ENCODE measurements at regions not wholly inside any gene's neighbourhood (a gene's known extent, or its start where the extent isn't known, plus 50 kb on each side); places are given as distances from the start of the nearest gene placed in this dataset.

- Histone ChIP-seq H3K27me3 (ENCODE audit: insufficient read depth, low read length) (no peaks in the 10 kb centered on the region), H3K4me1 (ENCODE audit: insufficient read depth, low read length) (no peaks in the 10 kb centered on the region; the same call in 1 of the 2 replicates), H3K9me3 (ENCODE audit: insufficient read depth, low read depth, low read length) (peaks cover 9% of the 10 kb centered on the region; the same call in 1 of the 2 replicates), H3K27ac (ENCODE audit: low read depth, low read length) (no peak overlapping the region), H3K36me3 (ENCODE audit: insufficient read depth, low read length) (no peaks in the 10 kb centered on the region), H3K9ac (ENCODE audit: low read depth, low read length) (no peak overlapping the region), H3K4me3 (ENCODE audit: low read length) (no peak overlapping the region)
These were observed 1473.4 kb downstream of the RPA4 start for GRCh38 chrX:98357146-98357545.

GRCh38 chrX:98362630-98363029, 1478.9 kb downstream of the RPA4 start:
- no peak overlapping the region for H3K27ac ChIP-seq (ENCODE audit: low read depth, low read length)
- H3K4me1 ChIP-seq (ENCODE audit: insufficient read depth, low read length), result peaks cover 7% of the 10 kb centered on the region
- no peak overlapping the region for H3K4me3 ChIP-seq (ENCODE audit: low read length)
- no peaks in the 10 kb centered on the region for H3K9me3 ChIP-seq (ENCODE audit: insufficient read depth, low read depth, low read length)
- H3K27me3 ChIP-seq (ENCODE audit: insufficient read depth, low read length), result no peaks in the 10 kb centered on the region
- no peaks in the 10 kb centered on the region for H3K36me3 ChIP-seq (ENCODE audit: insufficient read depth, low read length)
- H3K9ac ChIP-seq (ENCODE audit: low read depth, low read length), result no peak overlapping the region

- H3K27ac ChIP-seq (ENCODE audit: low read depth, low read length), result no peak overlapping the region
- no peaks in the 10 kb centered on the region for H3K27me3 ChIP-seq (ENCODE audit: insufficient read depth, low read length)
- H3K4me3 ChIP-seq (ENCODE audit: low read length), result no peak overlapping the region
- 0 out of 2 replicates have a peak, but pooled peaks cover 2% of the 10 kb centered on the region for H3K9me3 ChIP-seq (ENCODE audit: insufficient read depth, low read depth, low read length)
- no peak overlapping the region for H3K9ac ChIP-seq (ENCODE audit: low read depth, low read length)
- H3K36me3 ChIP-seq (ENCODE audit: insufficient read depth, low read length), result no peaks in the 10 kb centered on the region
- 0 out of 2 replicates have a peak, but pooled peaks cover 4% of the 10 kb centered on the region for H3K4me1 ChIP-seq (ENCODE audit: insufficient read depth, low read length)
- WGBS, result 64% methylated on average over 1 of the region's 2 CpGs
These were observed 1488.3 kb downstream of the RPA4 start for GRCh38 chrX:98371994-98372393.

- 93% methylated on average over 3 of the region's 3 CpGs for WGBS
- Histone ChIP-seq H3K36me3 (ENCODE audit: insufficient read depth, low read length) (no peaks in the 10 kb centered on the region), H3K9ac (ENCODE audit: low read depth, low read length) (no peak overlapping the region), H3K4me3 (ENCODE audit: low read length) (no peak overlapping the region), H3K27me3 (ENCODE audit: insufficient read depth, low read length) (no peaks in the 10 kb centered on the region), H3K9me3 (ENCODE audit: insufficient read depth, low read depth, low read length) (peaks cover 18% of the 10 kb centered on the region), H3K4me1 (ENCODE audit: insufficient read depth, low read length) (no peaks in the 10 kb centered on the region), H3K27ac (ENCODE audit: low read depth, low read length) (no peak overlapping the region; the same call in 1 of the 2 replicates)
These were observed 1495.4 kb downstream of the RPA4 start for GRCh38 chrX:98379134-98379533.

GRCh38 chrX:98380106-98380505, 1496.4 kb downstream of the RPA4 start:
- Histone ChIP-seq H3K4me1 (ENCODE audit: insufficient read depth, low read length) (no peaks in the 10 kb centered on the region), H3K27me3 (ENCODE audit: insufficient read depth, low read length) (no peaks in the 10 kb centered on the region), H3K4me3 (ENCODE audit: low read length) (no peak overlapping the region), H3K27ac (ENCODE audit: low read depth, low read length) (no peak overlapping the region), H3K9me3 (ENCODE audit: insufficient read depth, low read depth, low read length) (peaks cover 18% of the 10 kb centered on the region), H3K36me3 (ENCODE audit: insufficient read depth, low read length) (no peaks in the 10 kb centered on the region), H3K9ac (ENCODE audit: low read depth, low read length) (no peak overlapping the region)
- 80% methylated on average over 8 of the region's 11 CpGs for WGBS

GRCh38 chrX:98380556-98380955, 1496.8 kb downstream of the RPA4 start:
- H3K27ac ChIP-seq (ENCODE audit: low read depth, low read length), result no peak overlapping the region
- H3K9ac ChIP-seq (ENCODE audit: low read depth, low read length), result no peak overlapping the region
- H3K9me3 ChIP-seq (ENCODE audit: insufficient read depth, low read depth, low read length), result peaks cover 18% of the 10 kb centered on the region
- no peaks in the 10 kb centered on the region for H3K4me1 ChIP-seq (ENCODE audit: insufficient read depth, low read length)
- H3K27me3 ChIP-seq (ENCODE audit: insufficient read depth, low read length), result no peaks in the 10 kb centered on the region
- H3K4me3 ChIP-seq (ENCODE audit: low read length), result no peak overlapping the region
- WGBS, result 90% methylated on average over 10 of the region's 10 CpGs
- no peaks in the 10 kb centered on the region for H3K36me3 ChIP-seq (ENCODE audit: insufficient read depth, low read length)

GRCh38 chrX:98398542-98398941, 1514.8 kb downstream of the RPA4 start:
- Histone ChIP-seq H3K4me3 (ENCODE audit: low read length) (no peak overlapping the region), H3K27ac (ENCODE audit: low read depth, low read length) (no peak overlapping the region), H3K9ac (ENCODE audit: low read depth, low read length) (no peak overlapping the region), H3K4me1 (ENCODE audit: insufficient read depth, low read length) (no peaks in the 10 kb centered on the region), H3K36me3 (ENCODE audit: insufficient read depth, low read length) (no peaks in the 10 kb centered on the region), H3K27me3 (ENCODE audit: insufficient read depth, low read length) (no peaks in the 10 kb centered on the region), H3K9me3 (ENCODE audit: insufficient read depth, low read depth, low read length) (no peaks in the 10 kb centered on the region)
- WGBS, result no CpG with 5 or more reads among the region's 1 CpG

GRCh38 chrX:98405376-98405775, 1521.7 kb downstream of the RPA4 start:
- no peaks in the 10 kb centered on the region for H3K27me3 ChIP-seq (ENCODE audit: insufficient read depth, low read length)
- no peaks in the 10 kb centered on the region for H3K36me3 ChIP-seq (ENCODE audit: insufficient read depth, low read length)
- 90% methylated on average over 1 of the region's 1 CpG for WGBS

GRCh38 chrX:98407584-98407983, 1523.9 kb downstream of the RPA4 start:
- Histone ChIP-seq H3K36me3 (ENCODE audit: insufficient read depth, low read length) (no peaks in the 10 kb centered on the region), H3K9me3 (ENCODE audit: insufficient read depth, low read depth, low read length) (no peaks in the 10 kb centered on the region), H3K4me3 (ENCODE audit: low read length) (no peak overlapping the region), H3K4me1 (ENCODE audit: insufficient read depth, low read length) (no peaks in the 10 kb centered on the region), H3K27ac (ENCODE audit: low read depth, low read length) (no peak overlapping the region), H3K27me3 (ENCODE audit: insufficient read depth, low read length) (no peaks in the 10 kb centered on the region), H3K9ac (ENCODE audit: low read depth, low read length) (no peak overlapping the region)
- WGBS, result 91% methylated on average over 4 of the region's 4 CpGs

More at GRCh38 chrX:98405376-98405775, 1521.7 kb downstream of the RPA4 start:
- Histone ChIP-seq H3K4me1 (ENCODE audit: insufficient read depth, low read length) (no peaks in the 10 kb centered on the region), H3K9ac (ENCODE audit: low read depth, low read length) (no peak overlapping the region), H3K27ac (ENCODE audit: low read depth, low read length) (no peak overlapping the region), H3K9me3 (ENCODE audit: insufficient read depth, low read depth, low read length) (no peaks in the 10 kb centered on the region), H3K4me3 (ENCODE audit: low read length) (no peak overlapping the region)

- H3K4me1 ChIP-seq (ENCODE audit: insufficient read depth, low read length), result no peaks in the 10 kb centered on the region
- H3K4me3 ChIP-seq (ENCODE audit: low read length), result no peak overlapping the region
- no peak overlapping the region for H3K27ac ChIP-seq (ENCODE audit: low read depth, low read length)
- no peak overlapping the region for H3K9ac ChIP-seq (ENCODE audit: low read depth, low read length)
- 88% methylated on average over 2 of the region's 2 CpGs for WGBS
- H3K36me3 ChIP-seq (ENCODE audit: insufficient read depth, low read length), result no peaks in the 10 kb centered on the region
- no peaks in the 10 kb centered on the region for H3K27me3 ChIP-seq (ENCODE audit: insufficient read depth, low read length)
- H3K9me3 ChIP-seq (ENCODE audit: insufficient read depth, low read depth, low read length), result peaks cover 4% of the 10 kb centered on the region; the same call in 1 of the 2 replicates
These were observed 1526.2 kb downstream of the RPA4 start for GRCh38 chrX:98409867-98410266.

GRCh38 chrX:98412058-98412457, 1528.3 kb downstream of the RPA4 start:
- Histone ChIP-seq H3K4me1 (ENCODE audit: insufficient read depth, low read length) (no peaks in the 10 kb centered on the region), H3K9ac (ENCODE audit: low read depth, low read length) (no peak overlapping the region), H3K9me3 (ENCODE audit: insufficient read depth, low read depth, low read length) (peaks cover 6% of the 10 kb centered on the region; the same call in 1 of the 2 replicates), H3K27ac (ENCODE audit: low read depth, low read length) (no peak overlapping the region), H3K4me3 (ENCODE audit: low read length) (no peak overlapping the region), H3K27me3 (ENCODE audit: insufficient read depth, low read length) (no peaks in the 10 kb centered on the region), H3K36me3 (ENCODE audit: insufficient read depth, low read length) (no peaks in the 10 kb centered on the region)
- 100% methylated on average over 1 of the region's 1 CpG for WGBS

GRCh38 chrX:98422536-98422935, 1538.8 kb downstream of the RPA4 start:
- no peak overlapping the region for H3K9ac ChIP-seq (ENCODE audit: low read depth, low read length)
- H3K36me3 ChIP-seq (ENCODE audit: insufficient read depth, low read length), result no peaks in the 10 kb centered on the region
- H3K27ac ChIP-seq (ENCODE audit: low read depth, low read length), result no peak overlapping the region
- no peaks in the 10 kb centered on the region for H3K9me3 ChIP-seq (ENCODE audit: insufficient read depth, low read depth, low read length)
- no peak overlapping the region for H3K4me3 ChIP-seq (ENCODE audit: low read length)
- no peaks in the 10 kb centered on the region for H3K27me3 ChIP-seq (ENCODE audit: insufficient read depth, low read length)
- peaks cover 14% of the 10 kb centered on the region for H3K4me1 ChIP-seq (ENCODE audit: insufficient read depth, low read length)
